ENCODE measurements at regions not wholly inside any gene's neighbourhood (a gene's known extent, or its start where the extent isn't known, plus 50 kb on each side); places are given as distances from the start of the nearest gene placed in this dataset.
"Not testable (repeated sequence)": the region's sequence is repeated elsewhere in the genome, so short reads cannot be mapped to it uniquely, and the experiment has no call there.

- DNase-seq (ENCODE audit: low read depth in 2 of 2) = no peak
Observed at GRCh38 chr2:195359043-195359735, 297.8 kb upstream of the SLC39A10 start.

- DNase-seq (ENCODE audit: low read depth in 2 of 2) = no peak
Observed at GRCh38 chr2:195356920-195357440, 300.0 kb upstream of the SLC39A10 start.

- no peak for DNase-seq (ENCODE audit: low read depth in 2 of 2)
Observed at GRCh38 chr2:195356026-195356425, 301.0 kb upstream of the SLC39A10 start.

- DNase-seq (ENCODE audit: low read depth in 2 of 2) = no peak
Observed at GRCh38 chr2:195352581-195352980, 304.4 kb upstream of the SLC39A10 start.

GRCh38 chr2:195343942-195344530 is 313.0 kb upstream of the SLC39A10 start:
- DNase-seq (ENCODE audit: low read depth in 2 of 2) = no peak

GRCh38 chr2:195343540-195343939 is 313.5 kb upstream of the SLC39A10 start:
- DNase-seq (ENCODE audit: low read depth in 2 of 2) = no peak

- DNase-seq (ENCODE audit: low read depth in 2 of 2) = no peak
Observed at GRCh38 chr2:195342061-195342460, 315.0 kb upstream of the SLC39A10 start.

- DNase-seq (ENCODE audit: low read depth in 2 of 2) = no peak
Observed at GRCh38 chr2:195338856-195339255, 318.2 kb upstream of the SLC39A10 start.

- no peak for DNase-seq (ENCODE audit: low read depth in 2 of 2)
Observed at GRCh38 chr2:195337597-195337996, 319.4 kb upstream of the SLC39A10 start.

- no peak for DNase-seq (ENCODE audit: low read depth in 2 of 2)
Observed at GRCh38 chr2:195333869-195334268, 323.2 kb upstream of the SLC39A10 start.

- DNase-seq (ENCODE audit: low read depth in 2 of 2) = no peak
Observed at GRCh38 chr2:195331966-195332365, 325.1 kb upstream of the SLC39A10 start.

- DNase-seq (ENCODE audit: low read depth in 2 of 2) = no peak
Observed at GRCh38 chr2:195331129-195331528, 325.9 kb upstream of the SLC39A10 start.

- no peak for DNase-seq (ENCODE audit: low read depth in 2 of 2)
Observed at GRCh38 chr2:195330513-195330956, 326.5 kb upstream of the SLC39A10 start.

- DNase-seq (ENCODE audit: low read depth in 2 of 2) = not testable (repeated sequence)
Observed at GRCh38 chr2:195329784-195330183, 327.2 kb upstream of the SLC39A10 start.

GRCh38 chr2:195326537-195326936 is 330.5 kb upstream of the SLC39A10 start:
- DNase-seq (ENCODE audit: low read depth in 2 of 2) = no peak

- DNase-seq (ENCODE audit: low read depth in 2 of 2) = no peak
Observed at GRCh38 chr2:195322324-195322723, 334.7 kb upstream of the SLC39A10 start.

GRCh38 chr2:195320413-195320973 is 336.5 kb upstream of the SLC39A10 start:
- DNase-seq (ENCODE audit: low read depth in 2 of 2) = no peak

- no peak for DNase-seq (ENCODE audit: low read depth in 2 of 2)
Observed at GRCh38 chr2:195319548-195320412, 337.2 kb upstream of the SLC39A10 start.

GRCh38 chr2:195319112-195319460 is 337.9 kb upstream of the SLC39A10 start:
- no peak for DNase-seq (ENCODE audit: low read depth in 2 of 2)

- no peak for DNase-seq (ENCODE audit: low read depth in 2 of 2)
Observed at GRCh38 chr2:195318440-195319111, 338.4 kb upstream of the SLC39A10 start.

- no peak for DNase-seq (ENCODE audit: low read depth in 2 of 2)
Observed at GRCh38 chr2:195317550-195317949, 339.5 kb upstream of the SLC39A10 start.

GRCh38 chr2:195316486-195316885 is 340.5 kb upstream of the SLC39A10 start:
- DNase-seq (ENCODE audit: low read depth in 2 of 2) = no peak

Data from stimulated activated CD8-positive, alpha-beta memory T cell treated with anti-CD3 and anti-CD28 coated beads, Interleukin-2, amount 100 ng/mL, for 1 hour (primary cell).